ENCODE measurements at regions not wholly inside any gene's neighbourhood (a gene's known extent, or its start where the extent isn't known, plus 50 kb on each side); places are given as distances from the start of the nearest gene placed in this dataset.

DNA sequence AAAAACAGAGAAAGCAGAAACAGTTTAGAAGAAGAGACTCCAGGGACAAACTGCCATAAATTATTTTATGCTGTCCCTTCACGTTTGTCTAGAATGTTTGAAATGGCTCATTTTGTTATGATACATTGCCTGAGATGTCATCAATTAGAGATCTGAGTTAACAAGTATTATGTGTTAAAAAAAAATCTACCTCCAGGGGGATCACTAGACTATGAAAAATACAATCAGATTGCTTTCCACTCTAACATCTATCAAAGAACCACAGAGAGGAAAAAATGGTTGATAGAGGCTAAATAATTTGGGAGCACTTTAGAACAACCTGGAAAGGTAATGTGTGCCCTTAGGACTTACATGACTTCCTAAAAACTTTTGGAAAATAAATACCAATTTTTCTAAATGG, 103.8 kb upstream of the CCDC150 start:
- H3K27ac ChIP-seq = no peak overlapping the region
- intact Hi-C loops (cut with DNase I) = no loop called here
- TF ChIP-seq POLR2A (IDR thresholded peaks at IDR 0.05) (no peak), POLR2AphosphoS5 (IDR thresholded peaks at IDR 0.05; ENCODE audit: insufficient read depth in 1 of 2, low read depth in 1 of 2) (no peak)
- TF ChIP-seq, protein P1, sequence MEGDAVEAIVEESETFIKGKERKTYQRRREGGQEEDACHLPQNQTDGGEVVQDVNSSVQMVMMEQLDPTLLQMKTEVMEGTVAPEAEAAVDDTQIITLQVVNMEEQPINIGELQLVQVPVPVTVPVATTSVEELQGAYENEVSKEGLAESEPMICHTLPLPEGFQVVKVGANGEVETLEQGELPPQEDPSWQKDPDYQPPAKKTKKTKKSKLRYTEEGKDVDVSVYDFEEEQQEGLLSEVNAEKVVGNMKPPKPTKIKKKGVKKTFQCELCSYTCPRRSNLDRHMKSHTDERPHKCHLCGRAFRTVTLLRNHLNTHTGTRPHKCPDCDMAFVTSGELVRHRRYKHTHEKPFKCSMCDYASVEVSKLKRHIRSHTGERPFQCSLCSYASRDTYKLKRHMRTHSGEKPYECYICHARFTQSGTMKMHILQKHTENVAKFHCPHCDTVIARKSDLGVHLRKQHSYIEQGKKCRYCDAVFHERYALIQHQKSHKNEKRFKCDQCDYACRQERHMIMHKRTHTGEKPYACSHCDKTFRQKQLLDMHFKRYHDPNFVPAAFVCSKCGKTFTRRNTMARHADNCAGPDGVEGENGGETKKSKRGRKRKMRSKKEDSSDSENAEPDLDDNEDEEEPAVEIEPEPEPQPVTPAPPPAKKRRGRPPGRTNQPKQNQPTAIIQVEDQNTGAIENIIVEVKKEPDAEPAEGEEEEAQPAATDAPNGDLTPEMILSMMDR (IDR thresholded peaks at IDR 0.05) = no peak

DNA sequence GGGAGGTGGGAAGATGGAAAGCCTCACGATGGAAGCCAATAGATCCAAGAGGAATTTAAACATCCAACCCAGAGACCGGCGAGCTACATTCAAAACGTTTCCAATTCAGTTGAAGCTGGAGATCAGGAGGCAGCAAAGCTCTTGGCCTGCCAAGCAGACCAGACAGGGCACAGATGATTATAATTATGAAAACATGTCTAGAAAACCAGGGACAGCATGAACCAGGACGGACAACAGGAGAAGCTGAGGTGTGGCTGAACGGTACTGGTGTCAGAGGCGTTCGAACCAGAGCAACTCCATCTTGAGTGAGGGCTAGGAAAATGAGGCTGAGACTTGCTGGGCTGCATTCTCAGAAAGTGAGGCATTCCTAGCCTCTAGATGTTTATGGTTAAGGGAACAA, 102.2 kb upstream of the CCDC150 start:
- Histone ChIP-seq H3K27me3 (no peaks in the 10 kb centered on the region), H3K36me3 (no peaks in the 10 kb centered on the region), H3K4me3 (no peak overlapping the region), H3K27ac (no peak overlapping the region), H3K4me1 (no peaks in the 10 kb centered on the region), H3K9me3 (no peaks in the 10 kb centered on the region)
- no peak for DNase-seq (ENCODE audit: extremely low spot score in 2 of 2)
- intact Hi-C loops (cut with DNase I) = no loop called here
- TF ChIP-seq POLR2A (IDR thresholded peaks at IDR 0.05) = no peak
- TF ChIP-seq, protein P1 (IDR thresholded peaks at IDR 0.05) = no peak
- no peak for TF ChIP-seq POLR2AphosphoS5 (IDR thresholded peaks at IDR 0.05; ENCODE audit: insufficient read depth in 1 of 2, low read depth in 1 of 2)

More for the DNA sequence above, 103.8 kb upstream of the CCDC150 start:
- Histone ChIP-seq H3K36me3 (no peaks in the 10 kb centered on the region), H3K4me1 (no peaks in the 10 kb centered on the region), H3K27me3 (no peaks in the 10 kb centered on the region), H3K4me3 (no peak overlapping the region), H3K9me3 (no peaks in the 10 kb centered on the region)
- no peak for DNase-seq (ENCODE audit: extremely low spot score in 2 of 2)

DNA sequence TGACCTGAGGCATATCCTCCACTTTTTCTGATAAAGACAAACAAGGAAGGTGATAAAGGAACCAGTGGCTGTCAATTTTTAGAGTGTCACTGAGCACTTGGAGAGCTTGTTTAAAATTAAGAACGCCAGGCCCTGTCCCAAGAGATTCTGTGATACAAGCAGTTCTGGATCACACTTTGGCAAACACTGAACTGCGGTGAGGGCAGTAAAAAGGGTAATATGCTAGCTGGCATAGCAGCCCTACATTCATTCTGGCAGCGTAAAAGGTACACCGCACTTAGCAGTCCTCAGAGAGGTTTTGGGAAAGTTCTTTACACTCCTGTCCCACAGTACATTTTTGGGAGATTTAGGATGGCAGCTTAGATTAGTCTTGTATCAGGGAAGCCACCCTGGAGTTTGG, 101.3 kb upstream of the CCDC150 start:
- Histone ChIP-seq H3K9me3 (no peaks in the 10 kb centered on the region), H3K4me3 (no peak overlapping the region), H3K27me3 (no peaks in the 10 kb centered on the region), H3K27ac (no peak overlapping the region), H3K4me1 (no peaks in the 10 kb centered on the region), H3K36me3 (no peaks in the 10 kb centered on the region)
- intact Hi-C loops (cut with DNase I) = no loop called here
- TF ChIP-seq POLR2A (IDR thresholded peaks at IDR 0.05) = no peak
- DNase-seq (ENCODE audit: extremely low spot score in 2 of 2) = no peak

DNA sequence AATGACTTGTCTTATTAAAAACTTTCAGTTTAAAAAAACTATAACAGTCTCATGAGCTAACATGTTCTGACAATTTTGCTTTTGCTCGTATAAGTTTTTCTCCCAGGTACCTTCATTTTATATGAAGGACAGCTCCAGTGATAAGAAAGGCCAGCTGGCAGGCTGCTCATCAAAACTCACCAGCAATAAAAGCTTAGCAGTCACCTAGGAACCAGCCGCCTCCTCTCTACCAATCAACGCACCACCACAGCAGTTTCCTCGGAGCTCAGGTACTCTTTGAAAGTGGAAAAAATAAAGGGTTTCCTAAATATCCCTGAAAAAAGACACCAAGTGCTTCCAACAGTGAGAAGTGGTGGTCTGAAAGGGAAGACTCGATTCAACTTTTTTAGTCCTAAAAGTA, 100.9 kb upstream of the CCDC150 start:
- no peak overlapping the region for H3K4me3 ChIP-seq
- intact Hi-C loops (cut with DNase I) = no loop called here
- H3K9me3 ChIP-seq = no peaks in the 10 kb centered on the region
- TF ChIP-seq POLR2A (IDR thresholded peaks at IDR 0.05) (no peak), POLR2AphosphoS5 (IDR thresholded peaks at IDR 0.05; ENCODE audit: insufficient read depth in 1 of 2, low read depth in 1 of 2) (no peak)
- TF ChIP-seq, protein P1 (IDR thresholded peaks at IDR 0.05) = no peak
- no peaks in the 10 kb centered on the region for H3K36me3 ChIP-seq
- H3K27ac ChIP-seq = no peak overlapping the region
- no peaks in the 10 kb centered on the region for H3K4me1 ChIP-seq
- no peaks in the 10 kb centered on the region for H3K27me3 ChIP-seq
- DNase-seq (ENCODE audit: extremely low spot score in 2 of 2) = no peak

DNA sequence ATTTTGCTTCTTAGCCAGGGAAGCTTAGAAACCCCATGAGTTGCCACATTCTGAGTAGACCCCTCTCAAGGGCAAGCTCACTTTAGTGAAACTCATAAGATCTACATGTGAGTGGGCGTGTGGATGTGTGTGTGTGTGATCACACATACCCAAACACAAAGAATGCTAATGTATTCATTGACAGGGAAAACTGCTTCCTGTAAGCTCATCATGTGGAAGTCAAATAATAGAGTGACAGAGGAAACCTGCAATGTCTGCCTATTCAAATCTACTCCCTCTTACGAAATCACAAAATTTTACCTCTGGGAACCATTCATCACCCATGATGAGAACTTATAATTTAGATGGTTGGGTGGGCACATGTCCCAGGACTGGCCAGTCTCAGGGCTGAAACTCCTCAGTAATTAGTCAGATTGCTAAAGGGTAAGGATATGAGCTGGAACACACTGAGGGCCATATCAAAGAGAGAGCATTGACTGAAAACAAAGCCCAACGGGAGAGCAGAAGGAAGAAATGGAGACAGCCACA, 94.5 kb upstream of the CCDC150 start:
- H3K27ac ChIP-seq = no peak overlapping the region
- no peaks in the 10 kb centered on the region for H3K4me1 ChIP-seq
- intact Hi-C loops (cut with DNase I) = no loop called here
- no peaks in the 10 kb centered on the region for H3K9me3 ChIP-seq
- H3K36me3 ChIP-seq = no peaks in the 10 kb centered on the region
- H3K27me3 ChIP-seq = no peaks in the 10 kb centered on the region
- no peak for TF ChIP-seq POLR2AphosphoS5 (IDR thresholded peaks at IDR 0.05; ENCODE audit: insufficient read depth in 1 of 2, low read depth in 1 of 2)
- TF ChIP-seq POLR2A (IDR thresholded peaks at IDR 0.05) = no peak
- TF ChIP-seq, protein P1 (IDR thresholded peaks at IDR 0.05) = no peak
- H3K4me3 ChIP-seq = no peak overlapping the region
- no peak for DNase-seq (ENCODE audit: extremely low spot score in 2 of 2)

Measured in vagina (tissue), 2 donors.